ENCODE measurements at regions not wholly inside any gene's neighbourhood (a gene's known extent, or its start where the extent isn't known, plus 50 kb on each side); places are given as distances from the start of the nearest gene placed in this dataset.

- H3K36me3 ChIP-seq (ENCODE audit: control insufficient read depth in 1 of 2, insufficient read depth in 2 of 2, low read length in 2 of 2): no peaks in the 10 kb centered on the region
- H3K4me1 ChIP-seq (ENCODE audit: control insufficient read depth in 1 of 2, insufficient read depth in 2 of 2, low read length in 2 of 2): peaks cover 9 to 39% of the 10 kb centered on the region in 2 experiments
- no peaks in the 10 kb centered on the region for H3K9me3 ChIP-seq (ENCODE audit: control insufficient read depth in 1 of 2, insufficient read depth in 1 of 2, low read depth in 1 of 2, low read length in 2 of 2)
- H3K9ac ChIP-seq (ENCODE audit: low read length): no peak overlapping the region
- intact Hi-C loops (cut with micrococcal nuclease): no loop called here
- POLR2A ChIA-PET: no interaction called here
- H3K79me2 ChIP-seq (ENCODE audit: insufficient read depth, low read length): no peaks in the 10 kb centered on the region
- H2AFZ ChIP-seq (ENCODE audit: low read depth, low read length, poor library complexity, severe bottlenecking): no peak overlapping the region
- H3K27ac ChIP-seq (ENCODE audit: low read depth, low read length): no peak overlapping the region
- no peaks in the 10 kb centered on the region for H3K27me3 ChIP-seq (ENCODE audit: insufficient read depth, low read length)
- H3K4me3 ChIP-seq (replicated peaks in 1 of 2; ENCODE audit: low read depth in 1 of 2, low read length in 2 of 2): no peak overlapping the region
- H3K4me2 ChIP-seq (ENCODE audit: low read length): no peak overlapping the region
- RAD21 ChIA-PET (ENCODE audit: low non-redundant PET in 1 of 2, low total read pairs in 2 of 2, uncharacterized antibody in 2 of 2, unreplicated experiment in 2 of 2): no interaction called here
- ATAC-seq (no peak), DNase-seq (ENCODE audit: low read depth, low spot score) (no peak)
- no peaks in the 10 kb centered on the region for H4K20me1 ChIP-seq (ENCODE audit: insufficient read depth)
- CTCF ChIA-PET: no interaction called here
- H3K9me2 ChIP-seq (ENCODE audit: insufficient read depth): no peaks in the 10 kb centered on the region
- BruUV-seq (replicated peaks): no TSS peak
- no peak for TF ChIP-seq YY1 (IDR thresholded peaks at IDR 0.05; ENCODE audit: extremely low read depth, insufficient replicate concordance, low read depth, low read length)
- no peak for TF ChIP-seq EZH2phosphoT487 (IDR thresholded peaks at IDR 0.05; ENCODE audit: borderline replicate concordance)
- no peak for TF ChIP-seq POLR2AphosphoS5 (IDR thresholded peaks at IDR 0.05; ENCODE audit: low read depth, low read length)
- TF ChIP-seq SIN3A (IDR thresholded peaks at IDR 0.05; ENCODE audit: low read depth): no peak
- TF ChIP-seq CEBPB (IDR thresholded peaks at IDR 0.05; ENCODE audit: low read depth): no peak
- no peak for TF ChIP-seq ZNF274 (IDR thresholded peaks at IDR 0.05; ENCODE audit: low read depth, low read length)
- no peak for TF ChIP-seq RAD21 (IDR thresholded peaks at IDR 0.05; ENCODE audit: low read depth)
- TF ChIP-seq ATF3 (IDR thresholded peaks at IDR 0.05): no peak
- TF ChIP-seq ZBTB33 (IDR thresholded peaks at IDR 0.05; ENCODE audit: extremely low read depth, insufficient replicate concordance, low read length): no peak
- TF ChIP-seq CBX3 (IDR thresholded peaks at IDR 0.05; ENCODE audit: low read depth): no peak
- TF ChIP-seq, protein P1, sequence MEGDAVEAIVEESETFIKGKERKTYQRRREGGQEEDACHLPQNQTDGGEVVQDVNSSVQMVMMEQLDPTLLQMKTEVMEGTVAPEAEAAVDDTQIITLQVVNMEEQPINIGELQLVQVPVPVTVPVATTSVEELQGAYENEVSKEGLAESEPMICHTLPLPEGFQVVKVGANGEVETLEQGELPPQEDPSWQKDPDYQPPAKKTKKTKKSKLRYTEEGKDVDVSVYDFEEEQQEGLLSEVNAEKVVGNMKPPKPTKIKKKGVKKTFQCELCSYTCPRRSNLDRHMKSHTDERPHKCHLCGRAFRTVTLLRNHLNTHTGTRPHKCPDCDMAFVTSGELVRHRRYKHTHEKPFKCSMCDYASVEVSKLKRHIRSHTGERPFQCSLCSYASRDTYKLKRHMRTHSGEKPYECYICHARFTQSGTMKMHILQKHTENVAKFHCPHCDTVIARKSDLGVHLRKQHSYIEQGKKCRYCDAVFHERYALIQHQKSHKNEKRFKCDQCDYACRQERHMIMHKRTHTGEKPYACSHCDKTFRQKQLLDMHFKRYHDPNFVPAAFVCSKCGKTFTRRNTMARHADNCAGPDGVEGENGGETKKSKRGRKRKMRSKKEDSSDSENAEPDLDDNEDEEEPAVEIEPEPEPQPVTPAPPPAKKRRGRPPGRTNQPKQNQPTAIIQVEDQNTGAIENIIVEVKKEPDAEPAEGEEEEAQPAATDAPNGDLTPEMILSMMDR (IDR thresholded peaks at IDR 0.05 in 2 of 3, conservative IDR thresholded peaks at IDR 0.05 in 1 of 3; ENCODE audit: borderline replicate concordance in 1 of 3, insufficient read depth in 1 of 3, low read depth in 2 of 3, low read length in 2 of 3): no peak
Measured at GRCh38 chr6:40959781-40960327, 79.2 kb downstream of the UNC5CL start.

Data from HCT116 (cell line).